HG03520 (cell line): ENCODE measurements at regions not wholly inside any gene's neighbourhood (a gene's known extent, or its start where the extent isn't known, plus 50 kb on each side); places are given as distances from the start of the nearest gene placed in this dataset.

Experiments used
- ATAC-seq: cut with Tn5 transposase; IDR thresholded peaks from one replicate; pipeline ENCODE4 v1.9.1; 2021; ENCODE audit warnings: mild to moderate bottlenecking, moderate library complexity; ENCODE audit not compliant: unreplicated experiment

DNA sequence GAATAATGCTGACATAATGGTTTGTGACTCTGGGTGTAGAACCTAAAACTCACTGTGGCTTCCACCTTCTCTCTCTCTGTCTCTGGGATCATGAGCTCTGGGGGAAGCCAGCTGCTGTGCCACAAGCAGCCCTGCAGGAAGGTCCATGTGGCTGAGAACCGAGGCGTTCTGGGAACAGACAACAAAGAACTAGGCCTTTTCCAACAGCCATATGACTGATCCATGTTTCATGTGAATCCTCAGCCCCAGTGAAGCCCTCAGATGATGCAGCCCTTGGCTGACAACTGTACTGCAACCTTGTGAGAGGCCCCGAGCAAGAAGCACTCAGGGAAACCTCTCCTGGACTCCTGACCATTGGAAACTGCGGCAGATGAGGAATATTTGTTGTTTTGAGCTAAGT lies 56.6 kb downstream of the HLA-G start:
- no peak for ATAC-seq

DNA sequence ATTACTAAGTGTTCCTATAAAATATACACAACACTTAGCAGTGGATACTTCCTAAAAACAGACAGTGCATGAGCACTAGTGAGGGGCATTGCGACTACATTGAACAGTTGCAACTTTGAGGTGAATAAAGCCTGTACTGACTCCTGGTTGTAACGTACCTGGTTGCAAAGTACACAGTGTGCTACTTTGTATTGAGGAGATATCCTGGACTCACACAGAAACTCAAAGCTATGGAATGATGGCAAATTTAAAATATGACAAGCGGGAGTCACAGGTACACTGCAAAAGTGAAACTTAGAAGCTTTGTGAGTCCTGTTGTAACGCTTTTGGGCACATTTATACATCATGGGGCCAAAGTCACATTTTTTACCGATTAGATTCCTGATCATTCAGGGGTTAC lies 55.6 kb upstream of the HLA-A start:
- ATAC-seq = no peak

DNA sequence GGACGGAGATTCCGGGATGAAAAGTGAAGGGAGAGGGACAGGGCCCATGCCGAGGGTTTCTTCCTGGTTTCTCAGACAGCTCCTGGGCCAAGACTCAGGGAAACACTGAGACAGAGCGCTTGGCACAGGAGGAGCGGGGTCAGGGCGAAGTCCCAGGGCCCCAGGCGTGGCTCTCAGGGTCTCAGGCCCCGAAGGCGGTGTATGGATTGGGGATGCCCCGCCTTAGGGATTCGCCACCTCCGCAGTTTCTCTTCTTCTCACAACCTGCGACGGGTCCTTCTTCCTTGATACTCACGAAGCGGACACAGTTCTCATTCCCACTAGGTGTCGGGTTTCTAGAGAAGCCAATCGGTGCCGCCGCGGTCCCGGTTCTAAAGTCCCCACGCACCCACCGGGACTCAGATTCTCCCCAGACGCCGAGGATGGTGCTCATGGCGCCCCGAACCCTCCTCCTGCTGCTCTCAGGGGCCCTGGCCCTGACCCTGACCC lies 55.0 kb upstream of the HLA-A start:
- peak; percentile 33 for ATAC-seq

DNA sequence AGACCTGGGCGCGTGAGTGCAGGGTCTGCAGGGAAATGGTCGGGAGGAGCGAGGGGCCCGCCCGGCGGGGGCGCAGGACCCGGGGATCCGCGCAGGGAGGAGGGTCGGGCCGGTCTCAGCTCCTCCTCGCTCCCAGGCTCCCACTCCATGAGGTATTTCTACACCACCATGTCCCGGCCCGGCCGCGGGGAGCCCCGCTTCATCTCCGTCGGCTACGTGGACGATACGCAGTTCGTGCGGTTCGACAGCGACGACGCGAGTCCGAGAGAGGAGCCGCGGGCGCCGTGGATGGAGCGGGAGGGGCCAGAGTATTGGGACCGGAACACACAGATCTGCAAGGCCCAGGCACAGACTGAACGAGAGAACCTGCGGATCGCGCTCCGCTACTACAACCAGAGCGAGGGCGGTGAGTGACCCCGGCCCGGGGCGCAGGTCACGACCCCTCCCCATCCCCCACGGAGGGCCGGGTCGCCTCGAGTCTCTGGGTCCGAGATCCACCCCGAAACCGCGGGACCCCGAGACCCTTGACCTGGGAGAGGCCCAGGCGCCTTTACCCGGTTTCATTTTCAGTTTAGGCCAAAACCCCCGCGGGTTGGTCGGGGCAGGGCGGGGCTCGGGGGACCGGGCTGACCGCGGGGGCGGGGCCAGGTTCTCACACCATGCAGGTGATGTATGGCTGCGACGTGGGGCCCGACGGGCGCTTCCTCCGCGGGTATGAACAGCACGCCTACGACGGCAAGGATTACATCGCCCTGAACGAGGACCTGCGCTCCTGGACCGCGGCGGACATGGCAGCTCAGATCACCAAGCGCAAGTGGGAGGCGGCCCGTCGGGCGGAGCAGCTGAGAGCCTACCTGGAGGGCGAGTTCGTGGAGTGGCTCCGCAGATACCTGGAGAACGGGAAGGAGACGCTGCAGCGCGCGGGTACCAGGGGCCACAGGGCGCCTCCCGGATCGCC lies 54.2 kb upstream of the HLA-A start:
- peak; percentile 60 for ATAC-seq
